ENCODE measurements at regions not wholly inside any gene's neighbourhood (a gene's known extent, or its start where the extent isn't known, plus 50 kb on each side); places are given as distances from the start of the nearest gene placed in this dataset.
A peak's percentile ranks its signal among the peaks of the same experiment; 100 is the strongest.

- Histone ChIP-seq H3K9ac (ENCODE audit: low read depth in 1 of 3, low read length in 3 of 3) (no peak overlapping the region), H3K9me3 (ENCODE audit: control insufficient read depth in 3 of 3, low read length in 3 of 3) (no peaks in the 10 kb centered on the region), H3K36me3 (ENCODE audit: control insufficient read depth in 3 of 3, insufficient read depth in 3 of 3, low read length in 3 of 3) (no peaks in the 10 kb centered on the region), H3K27ac (ENCODE audit: low read depth, low read length) (no peak overlapping the region), H3K27me3 (ENCODE audit: control insufficient read depth in 3 of 3, insufficient read depth in 3 of 3, low read length in 3 of 3) (no peaks in the 10 kb centered on the region), H3K4me3 (ENCODE audit: low read length in 3 of 3) (no peak overlapping the region), H3K4me1 (ENCODE audit: control insufficient read depth in 3 of 3, insufficient read depth in 3 of 3, low read length in 3 of 3) (peaks cover 2 to 7% (median 3%) of the 10 kb centered on the region in 3 donors)
These were observed 212.8 kb downstream of the PIK3R1 start for GRCh38 chr5:68428231-68428811.

GRCh38 chr5:68429510-68429909, 214.0 kb downstream of the PIK3R1 start:
- no peaks in the 10 kb centered on the region for H3K9me3 ChIP-seq (ENCODE audit: control insufficient read depth in 3 of 3, low read length in 3 of 3)
- H3K4me1 ChIP-seq (ENCODE audit: control insufficient read depth in 3 of 3, insufficient read depth in 3 of 3, low read length in 3 of 3) = peaks cover 11 to 15% (median 14%) of the 10 kb centered on the region in 3 donors
- H3K36me3 ChIP-seq (ENCODE audit: control insufficient read depth in 3 of 3, insufficient read depth in 3 of 3, low read length in 3 of 3) = no peaks in the 10 kb centered on the region
- H3K27me3 ChIP-seq (ENCODE audit: control insufficient read depth in 3 of 3, insufficient read depth in 3 of 3, low read length in 3 of 3) = no peaks in the 10 kb centered on the region
- no peak overlapping the region for H3K9ac ChIP-seq (ENCODE audit: low read depth in 1 of 3, low read length in 3 of 3)
- H3K27ac ChIP-seq (ENCODE audit: low read depth, low read length) = no peak overlapping the region
- H3K4me3 ChIP-seq (ENCODE audit: low read length in 3 of 3) = no peak overlapping the region

DNA sequence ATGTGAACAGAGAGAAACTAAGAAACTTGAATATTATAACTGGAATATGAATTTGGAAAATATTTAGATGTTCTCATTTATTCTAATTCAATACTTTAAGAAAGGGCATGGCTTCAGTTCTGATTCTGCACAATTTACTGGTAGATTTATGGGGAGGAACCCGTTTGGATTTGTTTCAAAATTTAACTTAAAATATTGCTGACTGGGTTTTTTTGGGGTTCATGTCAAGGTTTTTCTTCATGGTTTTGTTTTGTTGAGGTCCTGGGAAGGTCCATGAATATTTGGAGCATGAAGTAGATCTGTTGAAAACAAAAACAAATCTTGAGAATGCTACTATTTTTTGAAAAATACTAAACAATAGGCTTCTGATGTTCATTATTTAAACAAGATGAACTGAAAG, 214.7 kb downstream of the PIK3R1 start:
- Histone ChIP-seq H3K27ac (ENCODE audit: low read depth, low read length) (no peak overlapping the region), H3K9me3 (ENCODE audit: control insufficient read depth in 3 of 3, low read length in 3 of 3) (no peaks in the 10 kb centered on the region), H3K4me3 (ENCODE audit: low read length in 3 of 3) (no peak overlapping the region), H3K4me1 (ENCODE audit: control insufficient read depth in 3 of 3, insufficient read depth in 3 of 3, low read length in 3 of 3) (peaks cover 13 to 17% (median 16%) of the 10 kb centered on the region in 3 donors), H3K27me3 (ENCODE audit: control insufficient read depth in 3 of 3, insufficient read depth in 3 of 3, low read length in 3 of 3) (no peaks in the 10 kb centered on the region), H3K36me3 (ENCODE audit: control insufficient read depth in 3 of 3, insufficient read depth in 3 of 3, low read length in 3 of 3) (no peaks in the 10 kb centered on the region), H3K9ac (ENCODE audit: low read depth in 1 of 3, low read length in 3 of 3) (no peak overlapping the region)

- no peak overlapping the region for H3K4me3 ChIP-seq (ENCODE audit: low read length in 3 of 3)
- H3K27ac ChIP-seq (ENCODE audit: low read depth, low read length) = no peak overlapping the region
- no peaks in the 10 kb centered on the region for H3K27me3 ChIP-seq (ENCODE audit: control insufficient read depth in 3 of 3, insufficient read depth in 3 of 3, low read length in 3 of 3)
- H3K4me1 ChIP-seq (ENCODE audit: control insufficient read depth in 3 of 3, insufficient read depth in 3 of 3, low read length in 3 of 3) = peaks cover 13 to 17% (median 16%) of the 10 kb centered on the region in 3 donors
- no peak overlapping the region for H3K9ac ChIP-seq (ENCODE audit: low read depth in 1 of 3, low read length in 3 of 3)
- no peaks in the 10 kb centered on the region for H3K36me3 ChIP-seq (ENCODE audit: control insufficient read depth in 3 of 3, insufficient read depth in 3 of 3, low read length in 3 of 3)
- H3K9me3 ChIP-seq (ENCODE audit: control insufficient read depth in 3 of 3, low read length in 3 of 3) = no peaks in the 10 kb centered on the region
These were observed 215.6 kb downstream of the PIK3R1 start for GRCh38 chr5:68431186-68431585.

- Histone ChIP-seq H3K4me1 (ENCODE audit: control insufficient read depth in 3 of 3, insufficient read depth in 3 of 3, low read length in 3 of 3) (peaks cover 13 to 17% (median 16%) of the 10 kb centered on the region in 3 donors), H3K4me3 (ENCODE audit: low read length in 3 of 3) (no peak overlapping the region), H3K27me3 (ENCODE audit: control insufficient read depth in 3 of 3, insufficient read depth in 3 of 3, low read length in 3 of 3) (no peaks in the 10 kb centered on the region), H3K36me3 (ENCODE audit: control insufficient read depth in 3 of 3, insufficient read depth in 3 of 3, low read length in 3 of 3) (no peaks in the 10 kb centered on the region), H3K9ac (ENCODE audit: low read depth in 1 of 3, low read length in 3 of 3) (no peak overlapping the region), H3K27ac (ENCODE audit: low read depth, low read length) (no peak overlapping the region), H3K9me3 (ENCODE audit: control insufficient read depth in 3 of 3, low read length in 3 of 3) (no peaks in the 10 kb centered on the region)
These were observed 216.2 kb downstream of the PIK3R1 start for GRCh38 chr5:68431601-68432337.

GRCh38 chr5:68432682-68433081, 217.1 kb downstream of the PIK3R1 start:
- Histone ChIP-seq H3K4me3 (ENCODE audit: low read length in 3 of 3) (no peak overlapping the region), H3K4me1 (ENCODE audit: control insufficient read depth in 3 of 3, insufficient read depth in 3 of 3, low read length in 3 of 3) (peaks cover 13 to 17% (median 16%) of the 10 kb centered on the region in 3 donors), H3K27me3 (ENCODE audit: control insufficient read depth in 3 of 3, insufficient read depth in 3 of 3, low read length in 3 of 3) (no peaks in the 10 kb centered on the region), H3K9ac (ENCODE audit: low read depth in 1 of 3, low read length in 3 of 3) (no peak overlapping the region), H3K27ac (ENCODE audit: low read depth, low read length) (no peak overlapping the region), H3K9me3 (ENCODE audit: control insufficient read depth in 3 of 3, low read length in 3 of 3) (no peaks in the 10 kb centered on the region), H3K36me3 (ENCODE audit: control insufficient read depth in 3 of 3, insufficient read depth in 3 of 3, low read length in 3 of 3) (no peaks in the 10 kb centered on the region)

- Histone ChIP-seq H3K27me3 (ENCODE audit: control insufficient read depth in 3 of 3, insufficient read depth in 3 of 3, low read length in 3 of 3) (no peaks in the 10 kb centered on the region), H3K4me1 (ENCODE audit: control insufficient read depth in 3 of 3, insufficient read depth in 3 of 3, low read length in 3 of 3) (peaks cover 13 to 17% (median 16%) of the 10 kb centered on the region in 3 donors), H3K36me3 (ENCODE audit: control insufficient read depth in 3 of 3, insufficient read depth in 3 of 3, low read length in 3 of 3) (no peaks in the 10 kb centered on the region), H3K27ac (ENCODE audit: low read depth, low read length) (peak overlapping the region; percentile 77), H3K9me3 (ENCODE audit: control insufficient read depth in 3 of 3, low read length in 3 of 3) (no peaks in the 10 kb centered on the region), H3K9ac (ENCODE audit: low read depth in 1 of 3, low read length in 3 of 3) (no peak overlapping the region), H3K4me3 (ENCODE audit: low read length in 3 of 3) (no peak overlapping the region)
These were observed 218.0 kb downstream of the PIK3R1 start for GRCh38 chr5:68433526-68433922.

DNA sequence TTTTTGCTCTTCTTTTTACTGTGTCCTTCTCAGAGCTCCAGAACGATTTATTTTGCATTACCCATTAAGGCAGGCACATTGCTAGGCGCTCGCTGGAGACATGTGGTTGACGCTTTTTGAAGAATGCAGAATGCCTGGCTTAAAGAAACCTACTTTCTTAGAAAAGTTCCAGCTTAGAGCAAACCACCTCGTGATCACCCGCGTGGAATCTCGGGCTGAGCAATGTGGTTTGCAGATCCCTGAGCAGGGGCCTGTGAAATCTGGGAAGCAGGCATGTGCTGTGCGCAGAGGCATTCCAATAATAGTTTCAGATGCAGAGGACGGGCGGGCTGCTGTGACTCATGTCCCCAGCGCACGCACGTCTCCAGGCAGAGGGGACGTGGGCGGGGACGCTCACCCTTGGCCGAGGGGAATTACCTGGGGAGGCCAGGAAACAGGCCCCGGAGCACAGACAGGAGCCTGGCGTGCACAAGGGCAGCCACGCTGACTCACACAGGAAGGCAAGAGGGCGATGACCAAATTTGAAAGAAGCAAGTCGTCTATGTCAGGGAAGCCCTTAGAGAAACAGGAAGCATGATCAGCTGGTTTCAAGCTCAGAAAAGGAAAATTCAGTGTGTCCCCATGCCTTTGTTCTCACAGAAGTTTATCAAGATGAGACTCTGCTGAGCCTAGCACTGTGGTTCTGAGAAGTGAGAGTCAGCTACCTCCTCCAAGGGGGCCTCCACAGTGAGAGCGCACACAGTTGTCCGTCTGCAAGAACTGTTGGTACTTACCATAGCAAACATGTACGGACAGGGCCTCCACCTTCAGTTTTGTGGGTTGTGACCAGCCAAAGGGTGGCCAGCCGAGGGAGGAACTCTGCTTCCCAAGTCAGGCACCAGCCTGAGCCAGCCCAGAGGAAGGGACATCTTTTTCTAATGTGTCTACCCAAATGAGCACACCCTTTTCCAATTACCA, 218.6 kb downstream of the PIK3R1 start:
- H3K4me3 ChIP-seq (ENCODE audit: low read length in 3 of 3) = peak overlapping the region; percentile 0 to 13 (median 2)
- H3K27ac ChIP-seq (ENCODE audit: low read depth, low read length) = peak overlapping the region; percentile 77
- H3K27me3 ChIP-seq (ENCODE audit: control insufficient read depth in 3 of 3, insufficient read depth in 3 of 3, low read length in 3 of 3) = no peaks in the 10 kb centered on the region
- H3K36me3 ChIP-seq (ENCODE audit: control insufficient read depth in 3 of 3, insufficient read depth in 3 of 3, low read length in 3 of 3) = no peaks in the 10 kb centered on the region
- peaks cover 13 to 17% (median 16%) of the 10 kb centered on the region in 3 donors for H3K4me1 ChIP-seq (ENCODE audit: control insufficient read depth in 3 of 3, insufficient read depth in 3 of 3, low read length in 3 of 3)
- no peaks in the 10 kb centered on the region for H3K9me3 ChIP-seq (ENCODE audit: control insufficient read depth in 3 of 3, low read length in 3 of 3)
- peak overlapping the region in 2 of 3 donors; percentile 50 to 65 for H3K9ac ChIP-seq (ENCODE audit: low read depth in 1 of 3, low read length in 3 of 3)

GRCh38 chr5:68435611-68436010, 220.1 kb downstream of the PIK3R1 start:
- no peak overlapping the region for H3K9ac ChIP-seq (ENCODE audit: low read depth in 1 of 3, low read length in 3 of 3)
- peaks cover 13 to 17% (median 16%) of the 10 kb centered on the region in 3 donors for H3K4me1 ChIP-seq (ENCODE audit: control insufficient read depth in 3 of 3, insufficient read depth in 3 of 3, low read length in 3 of 3)
- no peak overlapping the region for H3K4me3 ChIP-seq (ENCODE audit: low read length in 3 of 3)
- H3K36me3 ChIP-seq (ENCODE audit: control insufficient read depth in 3 of 3, insufficient read depth in 3 of 3, low read length in 3 of 3) = no peaks in the 10 kb centered on the region
- H3K27ac ChIP-seq (ENCODE audit: low read depth, low read length) = peak overlapping the region; percentile 8
- H3K9me3 ChIP-seq (ENCODE audit: control insufficient read depth in 3 of 3, low read length in 3 of 3) = no peaks in the 10 kb centered on the region
- H3K27me3 ChIP-seq (ENCODE audit: control insufficient read depth in 3 of 3, insufficient read depth in 3 of 3, low read length in 3 of 3) = no peaks in the 10 kb centered on the region

Data from skeletal muscle tissue (tissue), 3 donors.